IMR-90 (cell line): ENCODE measurements at regions not wholly inside any gene's neighbourhood (a gene's known extent, or its start where the extent isn't known, plus 50 kb on each side); places are given as distances from the start of the nearest gene placed in this dataset.

Experiments
- ATAC-seq: fragments of 200-7000 bp; cut with Tn5 transposase; 2 replicates; pipeline ENCODE4 v1.9.1; 2020; ENCODE audit warnings: low read depth, mild to moderate bottlenecking, moderate library complexity
- BruUV-seq: library from RNA; stranded (reverse); fragments of 400-500 nt; replicated peaks from 2 replicates; lab custom pipeline; 2021; lab: Mats Ljungman, UMichigan
- CTCF ChIA-PET: fragments of 300-600 bp; formaldehyde crosslinking; extraction: SDS; loops from one replicate; lab custom pipeline; 2021; ENCODE audit warnings: antibody characterized with exemption; lab: Yijun Ruan, JAX
- POLR2A ChIA-PET: fragments of 300-600 bp; sonication (Branson Sonifier 250); formaldehyde crosslinking; loops from one replicate; lab custom pipeline; 2022; ENCODE audit warnings: antibody characterized with exemption; ENCODE audit not compliant: unreplicated experiment; lab: Charles Lee
- DNase-seq: peaks from one replicate; pipeline ENCODE4 v3.0.0; 2013
- H2AFZ ChIP-seq: replicated peaks from 2 replicates; pipeline ENCODE3; 2013; ENCODE audit warnings: low read length, mild to moderate bottlenecking; ENCODE audit not compliant: poor library complexity
- H2AK5ac ChIP-seq: 2 replicates; pipeline ENCODE4 v1.6.1; 2013; ENCODE audit warnings: low read depth, low read length, inconsistent platforms
- H2AK9ac ChIP-seq: replicated peaks from 2 replicates; pipeline ENCODE3; 2013; ENCODE audit warnings: mild to moderate bottlenecking, low read depth, low read length, moderate library complexity; ENCODE audit not compliant: poor library complexity
- H2BK120ac ChIP-seq: 2 replicates; pipeline ENCODE4 v1.6.1; 2013; ENCODE audit warnings: low read depth, low read length, inconsistent platforms
- H2BK15ac ChIP-seq: 3 replicates; pipeline ENCODE4 v1.6.1; 2013; ENCODE audit warnings: low read depth, low read length, inconsistent platforms
- H2BK20ac ChIP-seq: 2 replicates; pipeline ENCODE4 v1.6.1; 2013; ENCODE audit warnings: low read depth, mild to moderate bottlenecking, inconsistent platforms, low read length, moderate library complexity
- H2BK5ac ChIP-seq: 2 replicates; pipeline ENCODE4 v1.6.1; 2013; ENCODE audit warnings: mild to moderate bottlenecking, low read depth, low read length, inconsistent platforms; ENCODE audit not compliant: poor library complexity, severe bottlenecking
- H3K14ac ChIP-seq: replicated peaks from 2 replicates; pipeline ENCODE4 v1.6.1; 2013; ENCODE audit warnings: low read depth, low read length, inconsistent platforms
- H3K18ac ChIP-seq: 2 replicates; pipeline ENCODE4 v1.6.1; 2013; ENCODE audit warnings: low read depth, low read length, control low read depth
- H3K23ac ChIP-seq: 2 replicates; pipeline ENCODE4 v1.6.1; 2013; ENCODE audit warnings: low read depth, low read length, inconsistent platforms
- H3K27ac ChIP-seq: 2 replicates; pipeline ENCODE4 v1.5.1; 2013; ENCODE audit warnings: mild to moderate bottlenecking, control low read depth, low read length; ENCODE audit not compliant: insufficient read depth
- H3K27me3 ChIP-seq: 2 replicates; pipeline ENCODE4 v1.6.1; 2013; ENCODE audit warnings: low read length; ENCODE audit not compliant: control insufficient read depth, insufficient read depth
- H3K36me3 ChIP-seq: 2 replicates; pipeline ENCODE4 v1.6.1; 2013; ENCODE audit warnings: low read length, mixed read lengths; ENCODE audit not compliant: control insufficient read depth, insufficient read depth
- H3K4ac ChIP-seq: 2 replicates; pipeline ENCODE4 v1.6.1; 2013; ENCODE audit warnings: low read depth, low read length, inconsistent platforms
- H3K4me1 ChIP-seq: 2 replicates; pipeline ENCODE4 v1.6.1; 2013; ENCODE audit warnings: low read length, mixed read lengths; ENCODE audit not compliant: control insufficient read depth, insufficient read depth
- H3K4me2 ChIP-seq: 2 replicates; pipeline ENCODE4 v1.6.1; 2013; ENCODE audit warnings: low read depth, mild to moderate bottlenecking, control low read depth, low read length, moderate library complexity
- H3K4me3 ChIP-seq: 2 replicates; pipeline ENCODE4 v1.5.1; 2013; ENCODE audit warnings: low read depth, mild to moderate bottlenecking, control low read depth, low read length, moderate library complexity; ENCODE audit not compliant: insufficient read depth
- H3K56ac ChIP-seq: 2 replicates; pipeline ENCODE4 v1.6.1; 2013; ENCODE audit warnings: low read length, inconsistent platforms; ENCODE audit not compliant: insufficient read depth; ENCODE audit errors: extremely low read depth
- H3K79me1 ChIP-seq, 2 experiments: 2 replicates each; pipeline ENCODE4 v1.6.1; 2013; ENCODE audit warnings: low read length in 2 of 2, inconsistent platforms in 1 of 2, low read depth in 1 of 2
- H3K9ac ChIP-seq: 2 replicates; pipeline ENCODE4 v1.6.1; 2013; ENCODE audit warnings: low read depth, low read length, control low read depth
- H3K9me1 ChIP-seq: 2 replicates; pipeline ENCODE4 v1.6.1; 2013; ENCODE audit warnings: low read length, inconsistent platforms; ENCODE audit not compliant: insufficient read depth
- H3K9me3 ChIP-seq: 2 replicates; pipeline ENCODE4 v1.6.1; 2013; ENCODE audit warnings: low read length; ENCODE audit not compliant: control insufficient read depth, insufficient read depth
- H4K20me1 ChIP-seq: 2 replicates; pipeline ENCODE4 v1.6.1; 2013; ENCODE audit warnings: low read length, inconsistent platforms; ENCODE audit not compliant: insufficient read depth
- H4K5ac ChIP-seq: 2 replicates; pipeline ENCODE4 v1.6.1; 2013; ENCODE audit warnings: mild to moderate bottlenecking, low read depth, low read length, control low read depth
- H4K8ac ChIP-seq, 2 experiments: 2 replicates each; pipeline ENCODE4 v1.6.1; 2013; ENCODE audit warnings: low read depth in 2 of 2, low read length in 2 of 2, control low read depth in 1 of 2, inconsistent platforms in 1 of 2
- H4K91ac ChIP-seq: 2 replicates; pipeline ENCODE4 v1.6.1; 2013; ENCODE audit warnings: low read depth, low read length, inconsistent platforms; ENCODE audit not compliant: insufficient read depth
- BHLHE40 ChIP-seq: fragments of 150-350 bp; IDR thresholded peaks from 2 replicates; pipeline ENCODE4 v1.6.1; 2016; ENCODE audit warnings: mild to moderate bottlenecking, low read depth, low read length
- CEBPB ChIP-seq: IDR thresholded peaks from 2 replicates; pipeline ENCODE4 v1.6.1; 2012; ENCODE audit warnings: low read depth, low read length, improper control_type of control experiment
- CTCF ChIP-seq: conservative IDR thresholded peaks from 2 replicates; pipeline ENCODE4 v1.5.1; 2012; ENCODE audit warnings: mild to moderate bottlenecking, low read depth, low read length, improper control_type of control experiment
- ELK1 ChIP-seq: fragments of 150-350 bp; IDR thresholded peaks from 2 replicates; pipeline ENCODE4 v1.6.1; 2016; ENCODE audit warnings: low read depth, mild to moderate bottlenecking, low read length, moderate library complexity, borderline replicate concordance
- FOS ChIP-seq: fragments of 150-350 bp; IDR thresholded peaks from 2 replicates; pipeline ENCODE4 v1.6.1; 2016; ENCODE audit warnings: low read depth, low read length
- MAFK ChIP-seq: IDR thresholded peaks from 2 replicates; pipeline ENCODE4 v1.6.1; 2012; ENCODE audit warnings: low read depth, low read length, improper control_type of control experiment
- MAZ ChIP-seq: IDR thresholded peaks from 2 replicates; pipeline ENCODE4 v1.6.1; 2012; ENCODE audit warnings: low read depth, mild to moderate bottlenecking, low read length, improper control_type of control experiment, moderate library complexity, borderline replicate concordance
- NFE2L2 ChIP-seq: fragments of 150-350 bp; IDR thresholded peaks from 2 replicates; pipeline ENCODE4 v1.6.1; 2016; ENCODE audit warnings: low read depth, mild to moderate bottlenecking, low read length
- POLR2A ChIP-seq: IDR thresholded peaks from 2 replicates; pipeline ENCODE4 v1.6.1; 2012; ENCODE audit warnings: mild to moderate bottlenecking, low read depth, low read length
- RCOR1 ChIP-seq: IDR thresholded peaks from 2 replicates; pipeline ENCODE4 v1.6.1; 2012; ENCODE audit warnings: mild to moderate bottlenecking, low read length, improper control_type of control experiment; ENCODE audit not compliant: insufficient replicate concordance
- RFX5 ChIP-seq: IDR thresholded peaks from 2 replicates; pipeline ENCODE4 v1.8.0; 2012; ENCODE audit warnings: low read depth, mild to moderate bottlenecking, low read length, moderate library complexity
- SMC3 ChIP-seq: fragments of 150-350 bp; IDR thresholded peaks from 2 replicates; pipeline ENCODE4 v1.6.1; 2016; ENCODE audit warnings: low read depth, mild to moderate bottlenecking, antibody characterized with exemption, low read length, moderate library complexity
- USF2 ChIP-seq: fragments of 150-350 bp; IDR thresholded peaks from 2 replicates; pipeline ENCODE4 v1.6.1; 2017; ENCODE audit warnings: mild to moderate bottlenecking, antibody characterized with exemption, low read length, low read depth
- WGBS, 2 experiments: methylation state at CpG; one replicate each; pipeline versions ENCODE4 v1.1.5 to v1.1.7; 2013; ENCODE audit warnings: missing lambda C conversion rate in 2 of 2; ENCODE audit not compliant: insufficient read length in 1 of 2; ENCODE audit errors: extremely low coverage in 2 of 2; 5-methylcytosine and 5-hydroxymethylcytosine counted together
- dilution Hi-C: fragments of 300-500 bp; cut with HindIII; formaldehyde crosslinking; loops from one replicate; pipeline ENCODE4 v1.14.3; 2018; ENCODE audit warnings: low sequenced_read_pairs; ENCODE audit not compliant: unreplicated experiment
- in situ Hi-C: fragments of 300-500 bp; cut with MboI; formaldehyde crosslinking; loops from 3 replicates; pipeline ENCODE4 v1.14.3; 2019; ENCODE audit warnings: low sequenced_read_pairs, inconsistent platforms, mixed read lengths
- intact Hi-C: fragments of 100-400 bp; cut with micrococcal nuclease; formaldehyde crosslinking; loops from 2 replicates; pipeline ENCODE4 v1.10.0; 2022

- TF ChIP-seq NFE2L2 (no peak), MAZ (peak; percentile 56; the same call in 1 of the 2 replicates)
Measured at GRCh38 chr5:54900984-54901725, 84.2 kb downstream of the ESM1 start (continued).

GRCh38 chr5:54897001-54897400 is 88.4 kb downstream of the ESM1 start:
- in situ Hi-C loops = loop anchor here (10.0 kb wide), 1 partner anchor 642 kb away; no protein-coding TSS in a partner anchor
- Histone ChIP-seq H4K5ac (no peak overlapping the region), H3K4me3 (no peak overlapping the region), H3K4me1 (peaks cover 10% of the 10 kb centered on the region), H3K9me1 (0 out of 2 replicates have a peak, but pooled peaks cover 3% of the 10 kb centered on the region), H2AFZ (no peak overlapping the region), H3K9ac (no peak overlapping the region), H4K91ac (no peak overlapping the region), H3K27ac (no peak overlapping the region), H4K20me1 (0 out of 2 replicates have a peak, but pooled peaks cover 4% of the 10 kb centered on the region), H3K36me3 (no peaks in the 10 kb centered on the region), H3K14ac (no peak overlapping the region), H3K4ac (no peak overlapping the region), H2AK5ac (no peak overlapping the region), H3K4me2 (no peak overlapping the region), H3K56ac (no peak overlapping the region), H2BK5ac (no peak overlapping the region), H2AK9ac (no peak overlapping the region), H2BK20ac (no peak overlapping the region), H2BK15ac (no peak overlapping the region), H3K27me3 (peaks cover 4% of the 10 kb centered on the region; the same call in 1 of the 2 replicates), H3K9me3 (no peaks in the 10 kb centered on the region), H3K79me1 (no peaks in the 10 kb centered on the region), H4K8ac (no peak overlapping the region), H3K23ac (no peak overlapping the region), H2BK120ac (no peak overlapping the region), H3K18ac (no peak overlapping the region)
- BruUV-seq = no TSS peak
- DNase-seq (no peak), ATAC-seq (no peak)
- dilution Hi-C loops = no loop called here
- ChIA-PET POLR2A (no interaction called here), CTCF (interaction anchor here (0.6 kb wide), 2 partner anchors 364 to 653 kb away, joined by 3 read pairs; no protein-coding TSS in a partner anchor)
- intact Hi-C loops = no loop called here
- no CpG with 5 or more reads among the region's 10 CpGs for WGBS, 2 experiments
- TF ChIP-seq MAFK = no peak
- TF ChIP-seq RFX5 = no peak
- TF ChIP-seq SMC3 = no peak
- TF ChIP-seq RCOR1 = no peak
- no peak for TF ChIP-seq FOS
- no peak for TF ChIP-seq CTCF
- no peak for TF ChIP-seq ELK1
- TF ChIP-seq USF2 = no peak
- no peak for TF ChIP-seq POLR2A
- no peak for TF ChIP-seq CEBPB
- TF ChIP-seq BHLHE40 = no peak
